ENCODE measurements at regions not wholly inside any gene's neighbourhood (a gene's known extent, or its start where the extent isn't known, plus 50 kb on each side); places are given as distances from the start of the nearest gene placed in this dataset.

- DNase-seq = no peak
Measured at GRCh38 chr10:8923096-8923495, 868.6 kb downstream of the GATA3 start.

GRCh38 chr10:8927705-8928104 is 873.2 kb downstream of the GATA3 start:
- no peak for DNase-seq

- no peak for DNase-seq
Measured at GRCh38 chr10:8946451-8946850, 892.0 kb downstream of the GATA3 start.

DNA sequence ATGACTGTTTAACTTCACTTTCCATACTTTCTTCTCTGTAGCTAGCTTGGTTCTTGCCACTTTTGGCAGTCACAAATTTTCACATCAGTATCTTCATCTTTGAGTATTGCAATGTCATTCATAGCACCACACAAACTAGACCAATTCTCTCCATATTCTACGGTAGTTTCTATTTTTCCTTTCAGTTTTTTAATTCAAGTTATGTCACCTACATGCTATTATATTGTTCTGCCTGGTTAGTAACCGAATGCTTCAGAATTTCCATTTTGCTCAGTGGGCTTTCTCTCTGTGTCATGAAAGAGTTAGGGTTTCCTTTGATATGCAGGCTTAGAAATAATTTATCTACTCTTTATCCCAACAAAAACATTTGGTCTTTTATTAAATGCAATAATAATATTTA is 896.5 kb downstream of the GATA3 start:
- no peak for DNase-seq

GRCh38 chr10:8951440-8952089 is 897.1 kb downstream of the GATA3 start:
- DNase-seq = no peak

- DNase-seq = no peak
Measured at GRCh38 chr10:8956400-8956799, 901.9 kb downstream of the GATA3 start.

DNA sequence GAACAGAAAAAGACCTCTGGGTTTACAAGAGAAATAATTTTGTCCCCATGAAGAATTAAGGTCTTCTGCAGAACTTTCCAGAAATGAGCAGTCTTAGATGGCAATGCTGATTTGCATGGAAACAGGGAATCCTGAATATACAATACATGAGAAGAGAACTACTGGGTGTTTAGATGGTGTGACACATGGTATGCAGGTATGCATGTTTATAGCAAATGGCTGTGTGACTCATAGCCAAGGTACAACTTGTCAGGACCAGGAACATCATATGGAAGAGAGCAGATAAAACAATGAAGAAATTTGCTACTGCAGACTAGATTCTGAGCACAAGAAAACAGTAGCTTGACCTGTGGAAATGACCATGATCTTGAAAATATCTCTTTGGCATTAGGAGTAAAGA is 907.8 kb downstream of the GATA3 start:
- no peak for DNase-seq

DNA sequence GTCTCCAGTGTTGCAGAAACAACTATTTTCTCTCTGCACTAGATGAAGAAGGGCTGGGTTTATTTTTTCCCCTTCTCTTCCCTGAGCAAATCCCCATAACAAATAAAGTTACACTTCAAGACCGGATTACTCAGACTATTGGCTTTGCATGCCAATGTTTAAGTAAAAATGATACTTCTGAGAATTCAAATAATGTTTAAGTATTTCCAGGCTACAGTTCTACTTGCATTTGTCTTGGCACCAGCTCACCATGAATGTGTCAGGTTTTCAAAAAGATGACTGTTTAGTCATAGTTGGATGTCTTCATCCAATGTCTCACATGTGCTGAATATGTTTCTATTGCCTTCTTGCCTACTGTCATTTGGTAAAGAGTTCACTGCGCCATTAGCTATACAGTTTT is 912.6 kb downstream of the GATA3 start:
- no peak for DNase-seq

- DNase-seq = no peak
Measured at GRCh38 chr10:8969853-8970252, 915.4 kb downstream of the GATA3 start.

DNA sequence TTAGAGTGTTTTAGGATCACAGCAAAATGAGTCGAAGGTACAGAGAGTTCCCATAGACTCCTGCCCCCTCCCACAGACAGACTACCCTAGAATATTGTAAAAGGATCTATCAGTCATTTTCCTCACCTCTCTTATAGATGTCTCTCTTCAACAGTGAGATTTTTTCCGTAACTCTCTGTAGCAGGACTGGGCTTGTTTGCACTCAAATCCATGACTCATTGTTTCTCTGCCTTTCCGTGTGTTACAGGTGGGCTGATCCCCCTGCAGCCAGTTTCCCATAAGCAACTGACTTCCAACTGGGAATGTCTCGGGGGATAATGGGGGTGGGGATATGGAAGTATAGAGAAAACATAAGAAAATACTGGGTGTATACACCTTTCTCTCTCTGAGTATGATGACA is 921.0 kb downstream of the GATA3 start:
- DNase-seq = no peak

GRCh38 chr10:8978100-8978499 is 923.6 kb downstream of the GATA3 start:
- no peak for DNase-seq

GRCh38 chr10:8979976-8980375 is 925.5 kb downstream of the GATA3 start:
- DNase-seq = no peak

DNA sequence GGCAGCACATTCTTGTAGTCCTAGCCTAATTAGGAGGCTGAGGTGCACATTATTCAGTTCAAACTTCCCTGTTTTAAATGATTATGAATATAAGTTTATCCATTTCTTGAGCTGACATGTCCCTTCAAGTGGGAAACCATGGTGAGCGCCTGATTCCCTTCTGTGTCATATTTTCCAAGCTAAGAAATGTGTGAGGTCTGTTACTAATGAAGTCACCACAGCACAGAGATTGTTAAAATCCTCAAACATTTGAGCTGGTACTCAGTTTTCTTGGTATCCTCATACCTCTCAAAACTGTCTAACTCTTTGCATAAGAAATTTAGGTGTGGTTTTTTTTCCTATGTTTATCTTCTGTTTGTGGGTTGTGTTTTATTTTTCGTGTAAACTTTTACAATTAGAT is 926.8 kb downstream of the GATA3 start:
- no peak for DNase-seq

GRCh38 chr10:8985651-8986050 is 931.2 kb downstream of the GATA3 start:
- DNase-seq = no peak

DNA sequence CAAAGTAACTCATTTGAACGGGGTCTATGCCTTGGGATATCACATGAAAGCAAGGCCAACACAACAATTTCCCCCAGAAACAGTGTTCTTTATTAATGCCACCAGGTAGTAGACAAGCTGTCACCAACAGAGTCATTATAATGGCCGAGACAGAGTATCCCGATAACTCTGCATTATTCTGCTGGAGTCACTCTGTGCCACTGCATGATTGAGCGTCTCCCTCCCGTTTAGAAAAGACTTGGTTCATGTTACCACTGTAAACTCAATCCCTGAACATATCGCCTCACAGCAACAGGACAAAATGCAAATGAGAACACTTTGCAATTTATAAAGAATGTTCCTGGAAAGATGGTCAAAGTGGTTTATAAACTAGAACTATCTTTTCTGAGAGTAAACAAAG is 932.5 kb downstream of the GATA3 start:
- DNase-seq = no peak

GRCh38 chr10:8987712-8988111 is 933.2 kb downstream of the GATA3 start:
- no peak for DNase-seq

GRCh38 chr10:8990280-8990987 is 935.9 kb downstream of the GATA3 start:
- DNase-seq = no peak

DNA sequence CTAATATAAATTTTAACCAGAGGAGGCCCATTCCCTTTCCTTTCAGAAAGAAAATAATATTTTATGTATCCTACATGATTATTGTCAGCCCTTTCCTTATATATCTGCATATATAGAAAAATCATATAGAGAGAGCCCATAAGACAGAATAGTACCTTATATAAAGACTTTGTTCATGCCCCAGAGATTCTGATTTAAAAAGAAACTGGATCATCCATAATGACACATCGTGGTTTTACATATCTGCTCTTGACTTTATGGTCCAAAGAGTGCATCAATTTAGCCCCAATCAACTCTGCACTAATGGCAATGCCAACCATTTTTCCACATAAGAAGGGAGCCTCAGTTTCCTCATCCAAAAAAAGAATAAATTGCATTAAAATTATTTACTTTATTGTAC is 937.5 kb downstream of the GATA3 start:
- no peak for DNase-seq

GRCh38 chr10:8993864-8994263 is 939.4 kb downstream of the GATA3 start:
- DNase-seq = no peak

DNA sequence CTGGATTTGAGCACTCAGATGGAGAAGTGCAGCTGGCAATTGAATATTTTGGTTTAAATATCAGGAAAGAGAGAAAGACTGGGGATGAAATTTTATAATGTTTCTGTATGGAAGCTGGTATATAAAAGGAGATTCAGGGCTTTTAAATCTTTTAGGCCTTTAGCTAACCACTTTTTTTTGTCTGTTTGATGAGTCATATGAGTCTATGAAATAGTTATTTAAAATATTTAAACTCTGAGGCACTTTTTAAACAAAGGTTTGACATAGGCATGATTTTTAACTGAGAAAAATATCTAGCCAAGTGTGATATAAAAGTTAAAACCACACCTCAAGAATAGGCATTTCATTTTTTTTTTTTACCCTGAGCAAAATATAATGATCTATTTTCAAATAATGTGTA is 944.3 kb downstream of the GATA3 start:
- no peak for DNase-seq

- no peak for DNase-seq
Measured at GRCh38 chr10:9003122-9003521, 948.6 kb downstream of the GATA3 start.

DNA sequence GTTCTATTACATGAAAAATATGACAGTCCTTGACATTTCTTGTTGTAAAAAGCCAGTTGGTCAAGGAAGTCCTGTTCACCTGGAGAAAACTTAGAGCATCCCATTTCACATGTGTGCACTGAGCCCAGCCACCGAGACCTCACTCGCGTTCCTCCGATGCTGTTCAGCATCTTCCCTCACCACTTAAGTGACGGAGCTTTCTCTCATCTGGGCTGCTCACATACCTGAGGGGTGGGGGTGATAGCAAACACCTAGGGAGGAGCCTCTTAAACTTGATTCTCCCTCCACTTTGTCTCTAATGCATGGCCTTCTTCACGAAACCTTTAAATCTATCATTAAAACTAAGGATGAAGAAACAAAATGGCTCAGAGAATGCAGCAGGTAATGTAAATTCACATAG is 950.2 kb downstream of the GATA3 start:
- DNase-seq = no peak

DNA sequence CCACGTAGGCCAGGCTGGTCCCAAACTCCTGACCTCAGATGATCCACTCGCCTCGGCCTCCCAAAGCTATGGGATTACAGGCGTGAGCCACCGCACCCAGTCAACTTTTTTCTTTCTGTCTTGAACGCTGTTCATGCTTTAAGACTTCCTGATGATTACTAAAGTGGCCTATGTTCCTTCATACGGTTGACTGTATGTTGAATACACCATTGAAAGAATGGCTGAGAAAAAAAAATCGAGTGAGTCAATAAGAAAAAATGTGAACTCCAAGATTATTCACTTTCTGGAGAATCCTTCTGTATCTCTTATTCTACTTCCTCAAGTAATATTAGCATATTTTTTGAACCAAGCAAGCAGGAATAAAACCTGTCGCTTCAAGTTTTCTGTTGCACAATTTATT is 955.0 kb downstream of the GATA3 start:
- DNase-seq = no peak

GRCh38 chr10:9010093-9010492 is 955.6 kb downstream of the GATA3 start:
- DNase-seq = no peak
